Skin epidermis (tissue), 12 donors: ENCODE measurements at regions not wholly inside any gene's neighbourhood (a gene's known extent, or its start where the extent isn't known, plus 50 kb on each side); places are given as distances from the start of the nearest gene placed in this dataset.

Experiments used
- H3K27ac ChIP-seq, 21 experiments: fragments of 200-600 bp; sonication (generic) in 11 of 21; one replicate each; pipeline ENCODE4 v1.5.0; 2020; ENCODE audit warnings: mild to moderate bottlenecking in 3 of 21, inconsistent platforms in 2 of 21, moderate library complexity in 2 of 21
- H3K4me3 ChIP-seq, 7 experiments: fragments of 200-600 bp; sonication (generic) in 2 of 7; one replicate each; pipeline ENCODE4 v1.5.0; 2020; ENCODE audit warnings: inconsistent platforms in 2 of 7, mild to moderate bottlenecking in 2 of 7, moderate library complexity in 1 of 7

DNA sequence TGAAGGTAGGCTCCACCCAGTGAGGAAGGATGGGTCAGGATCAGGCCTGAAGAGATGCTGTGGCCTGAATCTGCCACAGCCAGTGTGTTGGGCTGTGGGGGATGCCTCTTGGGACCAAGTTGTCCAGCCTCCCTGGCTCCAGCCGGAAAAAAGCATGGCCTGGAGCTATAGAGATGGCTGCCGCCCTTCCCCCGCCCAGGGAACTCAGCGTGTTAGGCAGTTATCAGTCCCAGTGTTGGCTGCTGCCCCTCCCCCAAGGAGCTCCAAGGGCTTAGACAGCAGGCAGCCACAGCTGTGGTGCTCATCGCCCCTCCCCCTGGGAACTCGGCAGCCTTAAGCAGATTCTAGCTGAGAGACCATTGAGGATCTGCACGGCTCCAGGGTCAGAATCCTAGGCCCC lies 158.0 kb downstream of the CAPZA3 start:
- no peak overlapping the region for H3K27ac ChIP-seq
- H3K4me3 ChIP-seq, result no peak overlapping the region

DNA sequence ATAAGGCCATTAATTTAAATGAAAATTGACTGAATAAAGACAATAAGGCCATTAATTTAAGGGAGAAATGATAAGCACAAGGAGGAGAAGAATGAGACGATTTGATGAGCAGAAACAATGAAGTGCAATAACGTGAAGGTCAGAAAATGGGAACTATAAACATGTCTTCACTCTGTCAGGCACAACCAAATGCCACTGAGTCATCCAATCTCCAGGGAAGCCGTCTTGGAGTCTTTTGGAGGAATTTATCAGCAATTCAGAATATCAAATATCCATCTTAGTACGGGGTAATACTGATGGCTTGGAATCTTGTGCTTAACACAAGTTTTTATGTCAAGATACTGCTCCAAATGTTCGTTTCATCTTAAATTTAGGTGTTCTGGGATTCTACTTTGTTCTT lies 159.9 kb downstream of the CAPZA3 start:
- no peak overlapping the region for H3K4me3 ChIP-seq
- no peak overlapping the region for H3K27ac ChIP-seq

DNA sequence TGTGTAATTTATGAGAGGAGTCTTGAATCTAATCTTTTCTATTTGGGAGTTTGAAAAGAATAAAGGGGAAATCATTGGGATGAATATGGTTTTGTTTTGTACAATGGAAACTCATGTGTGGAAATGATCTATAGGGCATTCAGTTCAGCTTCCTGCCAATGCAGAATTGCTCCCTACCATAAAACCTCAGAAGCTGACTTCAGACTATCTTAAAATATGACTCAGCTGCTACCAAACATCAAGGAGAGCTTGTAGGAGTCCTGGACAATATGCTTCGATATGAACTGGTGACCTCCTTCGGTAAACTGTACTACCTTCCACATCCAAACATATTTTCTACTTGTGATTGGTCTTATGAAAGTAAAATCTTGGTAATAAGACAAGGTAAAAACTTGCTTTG lies 160.6 kb downstream of the CAPZA3 start:
- no peak overlapping the region for H3K4me3 ChIP-seq

DNA sequence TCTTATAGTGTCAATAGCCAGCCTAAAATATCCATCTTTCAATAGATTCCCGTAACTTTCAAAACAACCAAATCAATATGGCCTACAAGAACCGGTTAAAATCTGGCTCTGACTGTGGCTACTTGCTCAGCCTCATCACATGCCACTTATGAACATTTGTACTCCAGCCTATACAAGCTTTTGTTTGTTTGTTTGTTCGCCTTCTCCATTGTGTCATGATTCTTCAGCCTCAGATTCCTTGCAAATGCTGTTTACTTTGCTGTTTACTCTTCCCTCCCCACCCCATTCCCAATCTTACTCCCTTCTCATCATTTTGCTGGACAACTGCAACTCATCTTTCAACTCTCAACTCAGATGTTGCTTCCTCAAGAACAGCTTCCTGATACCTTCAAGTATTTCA lies 161.2 kb downstream of the CAPZA3 start:
- Histone ChIP-seq H3K27ac (no peak overlapping the region), H3K4me3 (no peak overlapping the region)

More for the DNA sequence above, 160.6 kb downstream of the CAPZA3 start:
- H3K27ac ChIP-seq, result no peak overlapping the region

DNA sequence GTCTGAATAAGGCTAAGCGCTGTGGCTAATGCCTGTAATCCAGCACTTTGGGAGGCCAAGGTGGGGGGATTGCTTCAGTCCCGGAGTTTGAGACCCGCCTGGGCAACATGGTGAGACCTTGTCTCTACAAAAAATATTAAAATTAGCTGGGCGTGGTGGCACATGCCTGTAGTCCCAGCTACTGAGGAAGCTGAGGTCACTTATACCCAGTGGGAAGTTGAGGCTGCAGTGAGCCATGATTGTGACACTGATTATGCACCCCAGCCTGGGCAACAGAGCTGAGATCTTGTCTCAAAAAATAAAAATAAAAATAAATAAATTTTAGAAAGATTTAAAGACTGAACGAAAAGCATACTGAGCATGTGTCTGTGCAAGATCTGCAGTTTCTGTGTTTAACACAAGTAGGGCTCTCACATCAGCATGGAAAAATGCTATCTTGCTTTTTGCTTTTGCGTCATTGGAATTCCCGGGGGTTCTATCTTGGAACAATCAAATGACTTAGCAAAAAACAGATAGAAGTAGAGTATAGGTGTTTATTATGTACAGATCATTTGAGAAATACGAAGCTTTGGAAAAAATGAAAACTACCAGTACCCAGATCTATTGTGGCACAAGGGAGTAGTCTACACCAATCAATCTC lies 161.9 kb downstream of the CAPZA3 start:
- no peak overlapping the region for H3K4me3 ChIP-seq
- no peak overlapping the region for H3K27ac ChIP-seq

DNA sequence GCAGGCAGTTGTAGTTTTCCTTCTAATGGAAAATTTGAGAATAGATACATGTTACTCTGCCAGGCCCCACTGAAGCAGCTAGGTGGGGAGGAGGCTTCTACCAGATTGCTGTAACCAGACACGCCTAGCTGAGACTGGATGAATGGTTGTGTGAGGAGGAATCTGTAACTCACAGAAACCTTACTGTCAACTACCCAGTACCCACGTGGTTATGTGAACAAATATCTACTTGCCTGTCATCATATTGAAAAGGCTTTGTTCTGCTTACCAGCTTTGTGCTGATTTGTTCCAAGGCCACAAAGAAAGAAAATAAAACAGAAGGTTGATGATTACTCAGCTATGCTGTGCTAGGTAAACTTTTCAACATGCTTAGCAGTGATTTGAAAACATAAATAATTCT lies 167.2 kb downstream of the CAPZA3 start:
- no peak overlapping the region for H3K4me3 ChIP-seq
- H3K27ac ChIP-seq, result no peak overlapping the region

DNA sequence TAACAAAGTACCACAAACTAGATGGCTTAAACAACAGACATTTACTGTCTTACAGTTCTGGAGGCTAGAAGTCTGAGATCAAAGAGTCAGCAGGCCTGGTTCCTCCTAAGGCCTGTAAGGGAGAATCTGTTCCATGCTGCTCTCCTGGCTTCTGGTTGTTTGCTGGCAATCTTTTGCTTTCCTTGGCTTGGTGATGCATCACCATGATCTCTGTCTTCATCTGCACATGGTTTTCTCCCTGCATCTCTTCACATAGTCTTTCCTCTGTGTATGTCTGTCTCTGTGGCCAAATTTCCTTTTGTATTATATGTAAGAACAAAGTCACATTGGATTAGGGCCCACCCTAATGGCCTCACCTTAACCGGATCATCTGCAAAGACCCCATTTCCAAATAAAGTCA lies 168.5 kb downstream of the CAPZA3 start:
- H3K27ac ChIP-seq, result no peak overlapping the region
- no peak overlapping the region for H3K4me3 ChIP-seq

DNA sequence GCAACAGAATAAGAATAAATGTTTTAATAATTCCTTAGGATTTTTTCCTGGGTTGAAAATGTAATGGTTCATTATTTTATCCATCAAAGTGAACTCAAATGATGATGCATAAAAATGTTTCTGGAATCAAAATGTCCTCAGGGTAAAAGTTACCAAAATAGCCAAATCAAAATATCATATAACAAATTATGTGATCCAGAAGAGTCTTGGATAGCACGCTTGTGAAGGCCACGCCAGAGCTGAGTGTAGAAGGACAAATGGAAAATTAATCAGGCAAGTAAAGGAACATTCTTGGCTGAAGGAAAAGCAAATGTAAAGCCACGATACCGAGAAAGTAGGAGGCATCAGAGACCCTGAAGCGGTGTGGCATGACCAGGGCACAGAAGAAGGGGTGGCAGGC lies 169.2 kb downstream of the CAPZA3 start:
- Histone ChIP-seq H3K4me3 (no peak overlapping the region), H3K27ac (no peak overlapping the region)

DNA sequence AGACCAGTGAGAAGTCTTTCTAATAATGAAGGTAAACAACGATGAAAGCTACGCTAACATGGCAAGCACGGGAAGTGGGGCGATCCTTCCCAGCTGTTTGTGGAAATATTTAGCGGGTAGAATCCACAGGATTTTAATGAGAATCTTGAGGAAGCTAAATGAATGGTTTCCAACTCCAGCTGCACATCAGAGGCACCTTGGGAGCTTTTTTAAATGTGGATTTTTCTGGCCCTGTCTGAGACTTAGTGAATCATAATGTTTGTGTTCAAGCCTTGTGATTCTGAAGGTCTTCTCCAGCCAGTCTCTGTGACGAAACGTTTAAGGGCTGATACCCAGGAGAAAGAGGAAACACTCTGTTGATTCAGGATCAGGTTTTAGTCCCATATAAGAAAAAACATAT lies 169.8 kb downstream of the CAPZA3 start:
- Histone ChIP-seq H3K27ac (no peak overlapping the region), H3K4me3 (no peak overlapping the region)

DNA sequence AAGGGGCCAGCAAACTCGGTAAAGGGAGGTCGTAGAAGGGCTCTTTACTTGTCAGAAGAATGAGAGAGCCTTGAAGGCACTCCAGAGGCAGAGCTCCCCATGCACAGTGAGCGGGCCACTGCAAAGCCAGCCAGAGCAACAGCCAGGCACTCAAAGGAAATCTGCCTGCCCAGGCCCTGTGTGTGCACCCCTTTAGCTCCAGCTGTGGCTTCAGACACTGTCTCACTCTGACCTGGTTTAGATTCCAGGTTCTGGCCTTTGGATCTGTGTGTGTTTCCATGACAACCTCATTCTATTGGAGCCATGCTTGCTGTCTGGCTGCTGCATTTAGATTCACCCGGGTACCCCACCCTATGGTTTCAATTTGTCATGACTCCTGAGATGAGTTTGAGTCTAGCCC lies 170.3 kb downstream of the CAPZA3 start:
- Histone ChIP-seq H3K4me3 (no peak overlapping the region), H3K27ac (no peak overlapping the region)

DNA sequence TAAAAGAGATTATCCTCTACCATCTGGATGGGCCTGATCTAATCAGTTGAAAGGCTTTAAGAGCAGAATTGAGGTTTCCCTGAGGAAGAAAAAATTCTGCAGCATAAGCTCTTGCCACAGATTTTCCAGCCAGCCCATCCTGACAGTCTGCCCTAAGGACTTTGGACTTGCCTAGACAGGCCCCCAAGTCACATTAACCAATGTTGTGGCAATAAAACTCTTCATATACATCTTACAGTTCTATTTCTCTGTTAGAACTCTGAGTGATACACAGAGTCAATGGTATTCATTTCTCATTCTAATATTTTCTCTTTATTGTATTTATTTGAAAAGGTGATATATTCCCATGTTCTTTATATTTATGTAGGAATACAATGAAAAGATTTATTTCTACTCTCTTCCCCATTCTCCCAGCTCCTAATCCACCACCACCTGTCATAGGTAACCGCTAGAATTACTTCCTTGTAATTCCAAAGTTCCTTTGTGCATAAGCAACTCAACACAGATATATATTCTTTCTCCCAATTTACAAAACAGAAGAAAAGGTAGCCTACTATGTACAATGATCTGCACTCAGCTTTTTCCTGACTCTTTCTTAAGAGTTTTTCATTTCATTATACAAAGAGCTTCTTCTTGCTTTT lies 182.1 kb downstream of the CAPZA3 start:
- H3K27ac ChIP-seq, result no peak overlapping the region

DNA sequence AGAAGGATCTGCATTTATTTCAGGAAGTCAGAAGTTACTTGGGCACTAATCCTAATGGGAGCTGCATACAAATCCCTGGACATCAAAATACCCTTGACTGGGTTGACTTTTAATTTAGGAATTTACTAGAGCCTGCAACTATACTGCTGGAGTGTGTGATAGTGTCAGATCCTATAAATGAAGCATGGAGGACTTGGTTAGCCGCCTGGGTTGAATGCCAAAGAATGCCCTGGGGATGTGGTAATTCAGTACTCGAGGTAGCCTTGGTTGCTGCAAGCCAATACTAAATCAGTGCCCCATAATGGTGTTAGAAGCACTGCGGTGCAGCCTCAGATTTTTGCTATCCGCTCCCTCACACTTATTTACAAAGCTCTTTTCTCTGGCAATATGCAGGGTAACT lies 184.9 kb downstream of the CAPZA3 start:
- Histone ChIP-seq H3K4me3 (no peak overlapping the region), H3K27ac (no peak overlapping the region)

More for the DNA sequence above, 182.1 kb downstream of the CAPZA3 start:
- H3K4me3 ChIP-seq, result no peak overlapping the region

DNA sequence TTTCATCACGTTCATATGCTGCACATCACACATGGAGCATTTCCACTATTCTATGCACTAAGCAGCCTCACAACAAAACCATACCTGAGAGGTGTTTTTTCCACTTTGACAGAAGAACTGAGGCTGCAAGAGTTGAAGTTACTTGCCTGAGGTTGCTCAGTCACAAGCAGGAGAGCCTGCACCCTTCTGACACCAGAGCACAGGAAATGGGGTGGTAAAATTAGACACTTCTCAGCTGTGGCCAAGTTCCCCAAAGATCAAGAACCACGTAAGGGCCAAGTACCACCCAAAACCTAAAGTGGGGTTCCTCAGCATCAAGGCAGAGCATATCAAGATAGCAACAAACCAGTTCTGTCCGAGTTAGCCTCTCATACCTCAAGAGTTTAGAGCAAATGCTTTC lies 185.8 kb downstream of the CAPZA3 start:
- Histone ChIP-seq H3K4me3 (no peak overlapping the region), H3K27ac (no peak overlapping the region)

DNA sequence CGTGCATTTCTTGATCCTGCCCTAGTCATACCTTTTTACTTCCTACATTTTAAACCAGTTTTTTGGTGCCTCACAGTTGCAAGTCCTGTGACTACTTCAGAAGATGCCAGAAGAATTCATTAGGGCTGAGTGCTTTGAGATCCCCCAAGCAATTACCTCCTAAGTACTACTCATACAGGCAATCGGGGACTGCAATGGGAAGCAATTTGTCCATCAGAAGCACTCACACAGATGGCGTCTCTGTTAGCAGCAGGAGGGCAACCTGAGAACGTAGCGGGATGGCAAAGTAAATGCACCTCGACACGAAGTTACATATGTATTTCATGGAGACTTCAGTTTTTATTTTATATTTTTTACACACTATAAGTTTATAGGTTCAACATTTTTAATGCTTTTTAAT lies 188.3 kb downstream of the CAPZA3 start:
- Histone ChIP-seq H3K4me3 (no peak overlapping the region), H3K27ac (no peak overlapping the region)

DNA sequence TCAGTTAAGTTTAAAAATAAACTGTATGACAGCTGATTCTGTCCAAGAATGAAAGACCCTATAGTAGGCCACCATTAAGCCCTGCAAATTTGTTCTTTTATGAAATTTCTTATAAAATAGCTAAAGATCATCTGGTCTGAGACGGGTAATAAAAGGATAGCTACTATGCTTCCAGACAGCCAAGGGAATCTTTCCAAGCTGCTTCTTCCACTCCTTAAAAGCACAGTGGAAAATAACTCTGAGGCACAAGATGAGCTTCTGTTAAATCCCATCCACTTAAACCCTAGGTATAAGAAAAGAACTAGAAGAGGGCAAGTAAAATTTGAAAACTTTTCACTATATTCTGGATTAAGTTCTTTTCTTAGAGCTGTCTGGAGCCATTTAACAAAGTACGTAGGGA lies 194.3 kb downstream of the CAPZA3 start:
- Histone ChIP-seq H3K4me3 (no peak overlapping the region), H3K27ac (no peak overlapping the region)

DNA sequence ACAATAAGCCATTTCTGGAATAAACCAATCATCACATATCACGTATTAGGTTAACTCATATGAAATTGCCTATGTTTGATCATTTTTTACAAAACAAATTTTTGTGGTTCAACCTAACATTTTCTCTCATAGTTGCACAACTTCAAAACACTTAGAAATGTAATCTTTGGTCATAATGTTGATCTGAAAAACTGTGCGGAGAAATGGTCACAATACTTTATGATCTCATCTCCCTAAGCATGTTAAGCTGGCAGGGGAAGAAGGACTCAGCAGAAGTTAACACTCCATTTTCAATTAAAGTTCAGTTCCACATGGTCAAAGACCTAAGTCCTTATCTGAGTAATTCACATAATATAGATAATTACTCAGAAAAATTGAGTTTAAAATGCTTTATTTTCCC lies 194.8 kb downstream of the CAPZA3 start:
- H3K27ac ChIP-seq, result peak overlapping the region in 1 of 21 experiments; percentile 7

DNA sequence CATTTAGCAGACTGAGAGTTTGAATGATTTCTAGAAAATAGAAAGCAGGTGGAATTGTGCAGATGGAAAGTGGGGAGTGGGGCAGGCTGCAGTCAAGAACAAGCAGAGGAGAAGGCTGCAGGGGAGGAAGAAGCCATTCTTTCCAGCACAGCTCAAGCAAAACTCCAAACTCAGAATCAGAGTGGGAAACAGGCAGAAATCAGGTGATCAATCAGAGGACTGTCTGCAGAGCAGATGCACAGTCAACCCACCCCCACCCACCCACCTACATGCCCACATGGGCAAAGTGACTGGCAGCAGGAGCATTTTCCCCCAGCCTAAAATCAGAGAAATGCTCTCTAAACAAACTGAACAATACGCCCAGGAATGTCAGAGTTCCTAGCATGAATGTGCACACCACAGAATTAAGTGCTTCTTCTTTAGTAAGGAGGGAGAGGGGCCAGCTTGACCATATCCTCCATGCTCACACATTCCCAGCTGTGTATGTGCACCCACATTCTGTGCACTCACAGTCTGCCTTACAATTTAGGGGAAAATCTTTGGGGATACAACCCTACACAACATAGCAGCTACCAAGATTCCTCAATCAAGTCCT lies 194.1 kb upstream of the PLEKHA5 start:
- H3K4me3 ChIP-seq, result no peak overlapping the region
- no peak overlapping the region for H3K27ac ChIP-seq

More for the DNA sequence above, 194.8 kb downstream of the CAPZA3 start:
- H3K4me3 ChIP-seq, result no peak overlapping the region

DNA sequence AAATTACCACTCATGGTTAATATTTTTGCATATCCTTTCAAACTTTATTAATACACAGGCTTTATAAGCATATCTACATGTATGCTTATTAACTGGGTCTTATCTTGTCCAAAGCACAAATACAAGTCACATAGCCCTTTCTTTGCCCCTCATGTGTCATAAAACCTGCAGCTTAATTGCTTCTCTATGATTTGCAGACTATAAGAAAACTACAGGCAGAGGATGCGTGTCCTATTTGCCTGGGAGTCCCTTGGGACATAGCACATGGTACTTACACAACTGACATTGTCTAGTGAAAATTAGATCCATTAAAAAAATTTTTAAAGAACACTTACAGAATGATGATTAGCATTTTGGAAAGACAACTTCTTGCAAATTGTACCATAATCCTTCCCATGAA lies 190.5 kb upstream of the PLEKHA5 start:
- Histone ChIP-seq H3K4me3 (no peak overlapping the region), H3K27ac (no peak overlapping the region)

DNA sequence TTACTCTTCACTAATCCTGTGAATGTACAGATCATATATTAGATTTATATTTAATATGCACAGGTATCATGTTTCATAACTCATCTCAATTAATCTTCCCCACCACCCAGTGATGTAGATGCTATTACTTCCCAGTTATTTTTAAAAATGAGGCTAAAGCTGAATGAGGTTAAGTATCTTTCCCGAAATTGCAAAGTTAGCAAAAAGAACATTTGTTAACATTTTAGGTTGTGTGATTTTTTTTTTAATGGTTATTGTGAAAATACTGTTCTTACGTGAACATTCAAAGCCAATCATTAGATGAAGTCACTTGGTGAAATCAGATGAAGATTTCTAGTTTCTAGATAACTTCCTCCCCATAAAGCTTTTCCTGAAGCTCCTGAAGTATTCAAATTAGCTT lies 186.9 kb upstream of the PLEKHA5 start:
- Histone ChIP-seq H3K4me3 (no peak overlapping the region), H3K27ac (no peak overlapping the region)

DNA sequence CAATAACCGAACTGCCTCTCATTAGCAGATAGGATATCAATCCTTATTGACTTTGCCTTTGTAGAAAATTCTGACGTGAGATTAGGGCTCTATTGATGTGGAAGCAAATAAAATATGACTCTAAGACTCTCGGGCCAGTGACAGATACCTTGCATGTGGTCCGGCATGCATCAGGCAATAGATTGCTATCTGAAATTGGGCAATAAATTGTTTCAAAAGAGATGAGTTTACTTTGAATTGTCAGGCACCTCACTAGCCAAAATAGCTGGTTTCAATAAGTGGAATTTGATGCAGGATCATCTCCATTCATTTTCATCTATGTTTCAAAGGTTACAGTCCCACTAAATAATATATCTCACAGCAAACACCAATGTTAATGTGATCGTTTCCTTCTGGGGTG lies 186.3 kb upstream of the PLEKHA5 start:
- Histone ChIP-seq H3K4me3 (no peak overlapping the region), H3K27ac (no peak overlapping the region)

DNA sequence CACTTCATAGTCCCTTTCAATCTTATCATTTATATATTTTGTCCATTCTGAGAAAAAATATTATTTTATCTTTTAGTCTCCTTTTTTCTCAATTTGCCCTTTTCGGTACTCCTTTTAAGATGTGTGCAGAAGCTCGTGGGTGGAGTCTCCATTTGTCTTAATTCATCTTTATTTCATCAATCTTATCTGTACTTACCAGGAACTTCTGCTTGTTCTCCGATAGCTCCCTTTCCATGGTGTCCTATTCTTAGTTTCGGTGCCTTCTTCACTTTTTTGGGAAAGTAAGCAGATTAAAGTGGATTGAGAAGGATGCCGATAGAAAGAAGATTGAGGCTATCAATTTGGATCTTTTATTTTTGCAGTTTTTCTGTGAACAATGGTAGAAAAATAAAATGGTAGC lies 183.4 kb upstream of the PLEKHA5 start:
- no peak overlapping the region for H3K27ac ChIP-seq
- no peak overlapping the region for H3K4me3 ChIP-seq

DNA sequence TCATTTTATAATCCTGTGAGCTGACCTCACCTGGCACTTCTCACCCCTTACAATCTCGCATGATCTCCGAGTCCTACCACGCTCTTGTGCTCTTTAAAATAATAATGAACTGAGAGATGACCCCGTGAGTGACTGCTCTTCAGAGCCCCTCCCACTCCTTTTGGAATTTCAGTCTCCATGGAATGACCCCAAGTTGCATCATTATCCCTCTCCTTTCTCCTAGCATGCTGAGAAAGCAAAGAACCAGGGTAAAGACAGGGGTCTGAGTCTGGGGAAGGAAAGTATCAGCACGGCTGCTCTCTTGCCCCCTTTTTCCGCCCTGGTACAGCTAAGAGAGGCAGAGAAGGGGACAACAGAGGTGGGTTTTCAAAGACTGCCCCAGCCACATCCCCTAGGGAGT lies 178.3 kb upstream of the PLEKHA5 start:
- Histone ChIP-seq H3K4me3 (no peak overlapping the region), H3K27ac (no peak overlapping the region)
